Esophagus squamous epithelium (tissue), 4 donors: ENCODE measurements at regions not wholly inside any gene's neighbourhood (a gene's known extent, or its start where the extent isn't known, plus 50 kb on each side); places are given as distances from the start of the nearest gene placed in this dataset.

Experiments
- POLR2A ChIP-seq, 4 donors: fragments of 450-650 bp; IDR thresholded peaks; one replicate each; pipeline ENCODE4 v1.6.1; 2017; ENCODE audit warnings: antibody characterized with exemption in 4 of 4, mild to moderate bottlenecking in 4 of 4, moderate library complexity in 3 of 4
- TF ChIP-seq, protein P1 (sequence below), 6 experiments: fragments of 450-650 bp in 4 of 6; fragments of 200-600 bp in 2 of 6; sonication (generic) in 2 of 6; IDR thresholded peaks; one replicate each; pipeline ENCODE4 v1.5.1; 2016 to 2019; ENCODE audit warnings: antibody characterized with exemption in 6 of 6, mild to moderate bottlenecking in 4 of 6, moderate library complexity in 4 of 6

DNA sequence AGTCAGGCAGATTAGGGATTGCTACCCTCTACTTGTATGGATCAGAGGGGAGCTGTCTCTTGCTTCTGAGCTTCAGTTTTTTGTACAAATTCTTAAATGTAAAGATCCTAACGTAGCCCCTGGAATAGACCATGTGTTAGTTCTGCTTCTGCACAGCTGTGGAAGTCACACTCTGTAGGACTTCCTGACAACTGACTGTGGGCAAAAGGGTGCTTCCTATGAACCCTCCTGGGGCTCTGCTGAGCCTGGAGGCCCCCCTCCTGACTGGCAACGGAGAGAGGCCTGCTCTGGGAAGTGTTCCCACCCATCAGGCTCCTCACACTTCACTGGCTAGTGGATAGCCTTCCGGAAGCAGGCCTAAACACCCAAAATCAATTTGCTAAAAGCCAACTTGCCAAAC, 131.0 kb downstream of the RPLP1 start:
- TF ChIP-seq, protein P1, sequence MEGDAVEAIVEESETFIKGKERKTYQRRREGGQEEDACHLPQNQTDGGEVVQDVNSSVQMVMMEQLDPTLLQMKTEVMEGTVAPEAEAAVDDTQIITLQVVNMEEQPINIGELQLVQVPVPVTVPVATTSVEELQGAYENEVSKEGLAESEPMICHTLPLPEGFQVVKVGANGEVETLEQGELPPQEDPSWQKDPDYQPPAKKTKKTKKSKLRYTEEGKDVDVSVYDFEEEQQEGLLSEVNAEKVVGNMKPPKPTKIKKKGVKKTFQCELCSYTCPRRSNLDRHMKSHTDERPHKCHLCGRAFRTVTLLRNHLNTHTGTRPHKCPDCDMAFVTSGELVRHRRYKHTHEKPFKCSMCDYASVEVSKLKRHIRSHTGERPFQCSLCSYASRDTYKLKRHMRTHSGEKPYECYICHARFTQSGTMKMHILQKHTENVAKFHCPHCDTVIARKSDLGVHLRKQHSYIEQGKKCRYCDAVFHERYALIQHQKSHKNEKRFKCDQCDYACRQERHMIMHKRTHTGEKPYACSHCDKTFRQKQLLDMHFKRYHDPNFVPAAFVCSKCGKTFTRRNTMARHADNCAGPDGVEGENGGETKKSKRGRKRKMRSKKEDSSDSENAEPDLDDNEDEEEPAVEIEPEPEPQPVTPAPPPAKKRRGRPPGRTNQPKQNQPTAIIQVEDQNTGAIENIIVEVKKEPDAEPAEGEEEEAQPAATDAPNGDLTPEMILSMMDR (IDR thresholded peaks at IDR 0.05), result no peak
- no peak for TF ChIP-seq POLR2A (IDR thresholded peaks at IDR 0.05)
